H7 (cell line): ENCODE measurements at regions not wholly inside any gene's neighbourhood (a gene's known extent, or its start where the extent isn't known, plus 50 kb on each side); places are given as distances from the start of the nearest gene placed in this dataset.

ENCODE experiments used
- DNase-seq: peaks from one replicate; pipeline ENCODE4 v3.0.0; 2012
- H3K27me3 ChIP-seq: 2 replicates; pipeline ENCODE4 v1.6.0; 2011; ENCODE audit warnings: mild to moderate bottlenecking, low read length; ENCODE audit not compliant: control insufficient read depth, insufficient read depth
- H3K36me3 ChIP-seq: replicated peaks from 2 replicates; pipeline ENCODE4 v1.5.1; 2011; ENCODE audit warnings: low read length; ENCODE audit not compliant: control insufficient read depth, insufficient read depth
- H3K4me3 ChIP-seq: 2 replicates; pipeline ENCODE4 v1.5.1; 2011; ENCODE audit warnings: low read depth, mild to moderate bottlenecking, control low read depth, low read length, moderate library complexity; ENCODE audit not compliant: insufficient read depth

DNA sequence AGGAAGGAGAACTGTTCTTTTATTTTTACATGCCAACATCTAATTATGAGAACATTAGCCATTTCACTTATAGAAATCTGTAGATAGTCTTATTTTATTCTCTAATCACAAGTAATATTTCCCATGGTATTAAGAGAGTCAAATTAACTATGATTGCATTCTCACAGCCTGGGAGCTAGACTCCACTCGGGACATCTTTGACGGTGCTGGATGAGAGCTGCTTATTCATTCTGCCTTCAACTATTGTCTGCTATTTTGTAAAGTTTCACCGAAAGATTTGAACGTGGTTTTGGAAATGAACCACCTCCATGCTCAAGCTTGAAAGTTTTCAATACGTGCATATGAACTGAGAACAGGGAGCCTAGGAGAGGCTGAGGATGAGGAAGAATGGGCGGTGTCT lies 264.3 kb upstream of the KLF6 start:
- Histone ChIP-seq H3K36me3 (no peaks in the 10 kb centered on the region), H3K27me3 (no peaks in the 10 kb centered on the region), H3K4me3 (no peak overlapping the region)
- no peak for DNase-seq

DNA sequence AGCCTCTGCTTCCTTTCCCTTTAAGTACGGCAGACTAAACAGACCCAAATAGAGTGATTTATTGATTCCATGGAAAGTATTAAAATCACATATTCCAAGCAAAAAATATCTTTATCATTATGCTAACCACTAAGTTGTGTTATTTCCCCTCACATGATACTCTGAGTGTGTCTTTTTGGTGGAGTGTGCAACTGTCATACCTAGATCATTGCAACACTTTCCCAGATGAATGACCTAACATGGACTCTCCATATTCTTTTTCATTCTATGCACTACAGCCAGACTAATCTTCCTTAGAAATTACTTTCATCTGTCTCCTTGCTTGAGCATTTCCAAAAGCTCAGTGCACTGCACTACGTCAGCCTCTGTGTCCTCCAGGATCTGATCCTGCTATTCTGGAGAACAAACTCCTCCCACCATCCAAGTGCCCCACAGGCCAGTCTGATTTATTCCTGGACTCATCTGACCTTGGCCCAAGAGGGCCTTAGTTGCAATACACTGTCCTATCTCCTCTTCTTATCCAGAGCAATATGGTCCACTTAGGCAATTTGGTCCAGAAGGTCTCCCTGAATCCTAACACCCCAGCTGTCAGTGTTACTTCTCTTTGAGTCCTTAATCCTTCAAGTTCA lies 263.3 kb upstream of the KLF6 start:
- H3K27me3 ChIP-seq: no peaks in the 10 kb centered on the region
- DNase-seq: no peak
- no peaks in the 10 kb centered on the region for H3K36me3 ChIP-seq
- H3K4me3 ChIP-seq: no peak overlapping the region

DNA sequence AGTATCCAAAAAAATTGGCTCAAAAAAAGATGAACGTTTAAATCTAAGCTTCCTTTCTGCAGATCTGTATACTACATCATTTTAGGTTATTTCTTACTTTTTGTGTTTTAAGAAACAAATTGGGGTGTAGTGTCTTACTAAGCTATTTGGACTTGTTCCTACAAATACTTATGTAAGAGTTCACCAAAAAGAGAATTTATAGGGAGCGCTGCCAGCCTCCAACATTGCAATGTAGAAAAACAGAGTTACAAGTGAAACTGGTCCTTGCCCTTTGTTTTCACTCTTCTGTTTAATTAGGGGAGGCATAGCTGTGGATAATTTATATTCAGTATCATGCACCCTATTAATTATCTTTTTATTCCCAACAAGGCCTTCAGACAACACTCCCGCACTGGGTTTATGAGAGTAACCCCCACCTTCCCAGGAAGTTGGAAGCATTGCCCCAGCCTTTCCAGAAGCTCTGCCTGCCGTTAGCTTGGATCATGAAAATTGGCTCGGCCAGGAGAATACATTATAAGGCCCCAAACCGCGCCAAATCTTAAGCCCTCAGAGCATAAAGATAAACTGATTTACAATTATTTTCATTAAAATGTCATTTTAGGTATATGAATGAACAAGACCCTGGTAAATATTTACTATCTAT lies 261.8 kb upstream of the KLF6 start:
- Histone ChIP-seq H3K27me3 (no peaks in the 10 kb centered on the region), H3K36me3 (no peaks in the 10 kb centered on the region), H3K4me3 (no peak overlapping the region)
- no peak for DNase-seq

DNA sequence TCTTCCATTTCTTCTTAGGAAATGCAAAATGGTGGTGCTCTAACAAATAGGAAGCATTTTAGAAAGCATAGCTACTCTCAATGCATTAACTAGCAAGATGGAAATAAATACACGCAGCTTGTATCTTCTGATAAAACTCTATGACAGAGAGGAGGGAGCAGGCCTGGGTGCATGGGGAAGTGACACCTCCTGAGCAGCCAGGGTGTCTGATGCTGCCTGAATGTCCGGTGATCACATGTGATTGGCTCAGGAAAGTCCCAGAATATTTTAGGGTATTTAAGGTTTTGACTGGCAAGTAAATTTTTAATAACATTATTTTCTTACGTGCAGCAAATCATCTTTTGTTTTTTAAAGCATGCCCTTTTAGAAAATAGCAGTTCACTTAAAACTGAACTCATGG lies 261.0 kb upstream of the KLF6 start:
- no peak overlapping the region for H3K4me3 ChIP-seq
- H3K27me3 ChIP-seq: no peaks in the 10 kb centered on the region
- no peak for DNase-seq
- H3K36me3 ChIP-seq: no peaks in the 10 kb centered on the region

DNA sequence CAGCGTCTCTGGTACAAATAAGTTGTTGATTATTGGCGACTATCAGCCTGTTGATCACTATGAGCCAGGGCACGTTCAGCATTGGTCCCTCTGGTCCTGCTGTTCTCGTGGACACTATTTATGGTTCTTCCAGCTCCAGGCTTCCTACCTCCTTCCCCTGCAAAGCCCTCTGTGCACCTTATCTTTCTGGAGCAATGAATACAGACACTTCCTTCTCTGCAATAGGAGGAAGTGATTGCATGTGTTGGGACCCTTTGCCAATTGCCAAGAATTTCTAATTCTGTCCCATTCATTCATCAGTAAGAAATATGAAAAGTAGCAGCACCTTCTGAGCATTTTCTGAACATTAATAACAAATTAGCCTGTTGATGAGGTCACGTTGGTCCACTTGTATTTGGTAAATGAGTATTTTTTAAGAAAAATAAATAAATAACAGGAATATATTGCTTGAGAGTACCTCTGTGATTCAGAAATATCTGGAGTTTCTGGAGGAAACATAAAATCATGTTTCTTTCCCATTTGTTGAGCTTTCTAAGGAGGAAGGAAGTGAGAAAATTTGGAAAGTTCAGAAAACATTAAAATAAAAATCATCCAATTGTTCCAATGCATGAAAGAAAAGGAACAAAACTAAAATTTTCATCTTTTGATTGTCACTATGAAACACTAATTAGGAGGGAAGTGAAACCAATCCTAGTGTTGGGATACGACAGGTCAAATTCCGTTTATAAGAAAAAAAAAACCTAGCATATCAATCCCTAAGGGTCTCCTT lies 259.1 kb upstream of the KLF6 start:
- Histone ChIP-seq H3K27me3 (no peaks in the 10 kb centered on the region), H3K36me3 (no peaks in the 10 kb centered on the region), H3K4me3 (no peak overlapping the region)
- no peak for DNase-seq

DNA sequence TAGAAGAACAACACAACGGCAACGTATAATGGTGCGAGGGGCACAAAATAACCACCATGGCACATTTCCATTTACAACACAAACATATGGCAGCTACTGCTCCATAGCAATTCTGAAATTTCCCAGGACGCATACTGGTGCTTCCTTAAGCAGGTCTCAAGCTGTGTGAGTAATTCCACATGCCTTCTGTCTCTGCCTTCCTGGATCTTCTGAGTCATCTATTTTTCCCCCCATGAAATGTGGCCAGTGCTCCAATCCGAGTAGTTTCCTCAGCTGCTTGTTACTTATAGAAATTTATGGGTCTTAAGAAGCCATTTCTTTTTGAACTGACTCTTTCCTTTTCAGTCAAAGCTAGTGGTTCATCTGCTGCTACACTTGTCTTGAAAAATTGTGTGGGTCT lies 256.6 kb upstream of the KLF6 start:
- no peak for DNase-seq
- Histone ChIP-seq H3K36me3 (no peaks in the 10 kb centered on the region), H3K27me3 (no peaks in the 10 kb centered on the region), H3K4me3 (no peak overlapping the region)

DNA sequence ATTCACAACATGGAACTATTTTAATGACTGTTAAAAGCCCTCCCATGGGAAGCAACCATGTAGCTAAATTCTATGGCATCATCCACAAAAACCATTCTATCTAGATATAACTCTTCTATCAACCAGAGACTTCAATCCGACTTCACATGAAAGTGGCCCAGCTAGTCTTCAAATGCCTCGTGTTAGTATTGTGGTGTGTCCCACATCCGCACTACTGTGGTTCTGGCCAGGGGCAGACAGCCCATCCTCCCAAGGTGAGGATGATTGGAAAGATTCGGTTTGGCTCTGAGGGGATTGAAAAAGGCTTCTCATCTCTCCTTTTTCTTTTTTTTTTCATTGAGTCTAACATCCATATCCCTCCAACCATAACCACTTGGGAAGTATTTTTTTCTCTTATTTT lies 253.0 kb upstream of the KLF6 start:
- no peak overlapping the region for H3K4me3 ChIP-seq
- DNase-seq: no peak
- H3K27me3 ChIP-seq: no peaks in the 10 kb centered on the region
- H3K36me3 ChIP-seq: no peaks in the 10 kb centered on the region

DNA sequence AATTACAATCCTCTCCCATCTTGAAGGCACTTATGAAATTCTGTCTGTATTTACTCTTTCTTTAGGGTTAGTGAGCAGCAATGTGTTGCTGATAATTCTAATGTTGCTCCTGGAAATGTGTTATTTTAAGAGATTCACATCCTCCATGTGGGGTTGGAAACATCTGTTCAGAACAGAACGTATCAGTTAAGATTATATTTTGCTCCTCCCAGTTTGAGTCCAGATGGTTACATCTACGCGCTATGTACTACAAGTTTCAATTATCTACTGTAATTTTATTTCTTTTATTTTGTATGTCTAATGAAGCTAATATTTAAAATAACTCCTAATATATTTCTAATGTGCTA lies 250.6 kb upstream of the KLF6 start:
- no peak for DNase-seq
- no peak overlapping the region for H3K4me3 ChIP-seq
- no peaks in the 10 kb centered on the region for H3K27me3 ChIP-seq
- H3K36me3 ChIP-seq: no peaks in the 10 kb centered on the region

DNA sequence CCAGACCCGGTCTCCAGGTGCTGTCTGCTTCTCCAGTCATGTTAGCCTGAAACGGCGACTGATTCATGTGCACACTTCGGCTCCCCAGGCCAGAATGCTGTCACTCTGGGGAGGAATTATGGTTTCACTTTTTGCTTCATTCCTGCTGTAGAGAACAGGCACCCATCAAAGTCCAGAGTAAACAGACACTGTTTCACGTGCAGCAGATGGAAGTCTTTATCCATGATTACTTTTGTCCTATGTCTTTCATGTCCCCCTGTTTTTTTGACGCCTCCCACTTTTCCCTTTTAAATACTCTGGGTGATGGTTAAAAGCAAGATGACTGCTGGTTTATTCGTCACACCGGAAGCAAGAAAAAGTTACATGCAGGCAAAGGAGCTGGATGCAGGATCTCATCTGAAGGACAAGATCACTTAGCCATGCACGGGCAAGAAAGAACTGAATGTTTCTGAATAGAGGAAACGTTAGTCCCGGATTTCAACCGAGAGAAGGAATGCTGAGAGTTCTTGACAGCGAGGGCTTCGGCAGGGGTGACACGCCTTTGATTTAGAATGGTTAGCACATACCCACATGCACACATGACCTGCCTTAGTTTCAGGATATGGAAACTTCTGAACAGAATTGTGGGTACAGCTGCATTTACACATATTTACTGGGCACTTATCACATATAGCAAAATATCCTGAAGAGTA lies 250.0 kb upstream of the KLF6 start:
- H3K4me3 ChIP-seq: no peak overlapping the region
- H3K36me3 ChIP-seq: no peaks in the 10 kb centered on the region
- no peaks in the 10 kb centered on the region for H3K27me3 ChIP-seq

DNA sequence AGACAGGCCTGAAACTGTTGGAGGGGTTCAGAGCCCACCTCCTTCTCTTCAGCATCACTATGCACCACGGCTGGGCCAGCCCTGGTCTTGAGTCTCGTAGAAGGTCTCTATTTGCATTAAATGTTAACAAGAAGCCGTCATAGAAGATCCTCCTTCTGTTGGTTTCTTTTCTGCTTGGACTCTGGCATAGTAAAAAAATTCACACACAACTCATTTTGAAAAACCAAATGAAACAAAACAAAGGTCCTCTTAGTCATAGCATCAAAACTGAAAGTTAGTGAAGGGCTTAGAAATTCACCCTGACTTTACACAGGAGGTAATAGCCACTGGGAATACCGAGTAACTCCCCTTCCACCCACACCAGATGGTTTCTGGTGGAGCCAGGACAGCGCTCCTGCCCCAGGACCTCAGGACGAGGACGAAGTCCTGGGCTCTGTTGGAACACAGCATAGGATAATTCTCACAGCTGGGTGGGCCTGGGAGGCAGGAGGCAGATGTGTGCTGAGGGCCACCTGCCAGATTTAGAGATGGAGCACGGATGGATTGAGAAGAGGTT lies 248.4 kb upstream of the KLF6 start:
- Histone ChIP-seq H3K27me3 (no peaks in the 10 kb centered on the region), H3K36me3 (no peaks in the 10 kb centered on the region), H3K4me3 (no peak overlapping the region)
- no peak for DNase-seq

More for the DNA sequence above, 250.0 kb upstream of the KLF6 start:
- DNase-seq: no peak

DNA sequence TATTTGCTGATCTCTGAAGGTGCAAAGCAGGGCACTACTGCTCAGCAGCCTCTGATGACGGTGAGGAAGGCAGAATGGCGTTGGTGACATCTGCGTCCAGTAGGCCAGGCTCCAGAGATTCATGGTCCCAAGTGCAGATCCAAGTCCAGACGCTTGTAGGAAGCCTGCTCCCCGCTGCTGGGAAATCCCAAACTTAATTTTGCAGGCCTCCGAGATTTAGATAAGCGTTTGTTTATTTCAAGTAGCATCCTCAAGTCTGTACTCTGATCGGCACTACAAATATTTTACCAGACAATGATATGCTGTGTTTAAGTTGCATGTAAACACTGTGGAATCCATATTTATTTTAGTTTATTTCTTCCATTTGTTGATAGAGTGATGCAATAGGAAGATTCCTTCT lies 244.9 kb upstream of the KLF6 start:
- no peaks in the 10 kb centered on the region for H3K27me3 ChIP-seq
- no peaks in the 10 kb centered on the region for H3K36me3 ChIP-seq
- no peak overlapping the region for H3K4me3 ChIP-seq
- no peak for DNase-seq

DNA sequence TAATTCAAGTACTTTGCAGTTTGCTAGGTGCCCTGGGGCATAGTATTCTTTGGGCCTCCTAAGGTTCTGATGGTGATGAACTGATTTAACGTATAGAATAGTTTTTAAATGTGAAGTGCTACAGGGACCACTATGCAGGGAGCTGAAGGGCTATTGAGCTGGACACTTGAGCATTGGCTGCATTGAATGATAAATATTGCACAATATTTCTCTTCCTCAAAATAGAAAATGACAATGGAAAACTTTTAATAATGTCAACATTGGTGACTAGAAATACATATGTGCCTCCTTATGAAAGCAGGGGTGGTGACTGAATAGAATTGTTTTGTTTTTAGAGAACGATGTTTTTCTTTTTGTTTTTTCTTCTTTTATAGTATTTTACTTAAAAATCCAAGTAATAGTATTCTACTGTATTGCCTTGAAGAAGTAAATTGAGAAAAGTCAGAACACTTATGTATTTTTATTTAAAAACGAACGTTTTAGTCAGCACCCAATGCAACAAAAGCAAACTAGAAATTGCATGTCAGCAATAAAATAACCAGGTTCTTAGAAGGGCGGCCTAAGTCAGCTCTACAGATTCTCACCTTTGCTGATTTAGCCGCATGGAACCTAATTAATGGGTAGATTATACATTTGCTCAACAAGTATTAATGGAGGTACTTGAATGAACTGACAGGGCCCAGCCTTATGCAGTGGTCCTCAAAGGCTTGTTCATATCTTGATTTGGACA lies 244.0 kb upstream of the KLF6 start:
- no peak overlapping the region for H3K4me3 ChIP-seq

DNA sequence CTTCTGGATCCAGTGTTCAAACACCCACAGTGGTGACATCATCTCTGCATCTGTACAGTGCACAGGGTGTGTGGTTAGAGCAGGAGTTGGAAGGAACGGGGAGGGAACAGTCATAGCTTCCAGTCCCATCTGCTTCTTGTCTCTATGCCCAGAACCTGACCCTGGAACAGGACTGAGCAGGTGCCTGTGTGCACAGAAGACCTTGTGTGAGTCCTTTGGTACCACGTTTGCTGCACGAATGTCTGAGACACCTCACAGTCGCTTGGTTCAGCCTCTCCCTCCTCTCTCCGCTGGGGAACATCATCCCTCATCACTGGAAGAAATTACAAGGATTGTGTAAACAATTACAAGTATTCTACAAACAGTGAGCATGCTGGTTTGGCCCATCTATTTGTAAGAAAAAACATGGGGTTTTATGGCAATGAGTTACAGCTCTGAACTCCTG lies 243.0 kb upstream of the KLF6 start:
- Histone ChIP-seq H3K4me3 (no peak overlapping the region), H3K27me3 (no peaks in the 10 kb centered on the region), H3K36me3 (no peaks in the 10 kb centered on the region)
- no peak for DNase-seq

More for the DNA sequence above, 244.0 kb upstream of the KLF6 start:
- DNase-seq: no peak
- H3K36me3 ChIP-seq: no peaks in the 10 kb centered on the region
- H3K27me3 ChIP-seq: no peaks in the 10 kb centered on the region

DNA sequence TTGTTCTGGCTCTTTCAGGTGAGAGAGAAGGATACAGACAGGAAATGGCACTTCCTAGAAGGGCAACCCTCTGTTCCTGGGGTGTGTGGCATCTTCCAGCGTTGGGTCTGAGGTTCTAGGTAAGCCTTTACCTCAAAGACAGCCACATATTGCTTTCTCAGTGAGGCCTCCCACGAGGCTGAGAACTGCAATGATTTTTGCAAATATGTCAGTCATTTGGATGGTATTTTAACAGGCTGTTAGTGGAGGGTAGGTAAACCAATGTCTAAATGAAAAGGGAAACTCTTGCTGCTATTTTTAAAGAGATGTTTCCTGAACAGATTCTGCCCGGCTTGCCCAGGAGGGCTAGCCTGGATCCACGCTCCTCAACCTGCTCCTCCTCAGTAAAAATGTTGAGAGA lies 240.3 kb upstream of the KLF6 start:
- H3K36me3 ChIP-seq: no peaks in the 10 kb centered on the region
- DNase-seq: no peak
- H3K4me3 ChIP-seq: no peak overlapping the region

More for the DNA sequence above, 240.3 kb upstream of the KLF6 start:
- H3K27me3 ChIP-seq: no peaks in the 10 kb centered on the region
